HFFc6 (cell line): ENCODE measurements at regions not wholly inside any gene's neighbourhood (a gene's known extent, or its start where the extent isn't known, plus 50 kb on each side); places are given as distances from the start of the nearest gene placed in this dataset.

Source experiments
- DNase-seq: peaks from one replicate; pipeline ENCODE4 v3.0.0-alpha.2; 2018
- H3K27ac Mint-ChIP-seq: 2 replicates; pipeline ENCODE4 v1.8.0; 2020; ENCODE audit warnings: mild to moderate bottlenecking, mixed read lengths
- H3K27me3 Mint-ChIP-seq: 2 replicates; pipeline ENCODE4 v1.8.0; 2021; ENCODE audit warnings: mild to moderate bottlenecking, moderate library complexity, mixed read lengths; ENCODE audit not compliant: insufficient read depth
- H3K36me3 Mint-ChIP-seq: 2 replicates; pipeline ENCODE4 v1.8.0; 2021; ENCODE audit warnings: low read depth, mixed read lengths
- H3K4me1 Mint-ChIP-seq: 2 replicates; pipeline ENCODE4 v1.8.0; 2020; ENCODE audit warnings: low read depth, mixed read lengths
- H3K4me3 Mint-ChIP-seq: 2 replicates; pipeline ENCODE4 v1.8.0; 2020; ENCODE audit warnings: mild to moderate bottlenecking, moderate library complexity, mixed read lengths
- H3K9me3 Mint-ChIP-seq: 2 replicates; pipeline ENCODE4 v1.8.0; 2020; ENCODE audit warnings: mild to moderate bottlenecking, mixed read lengths
- TF ChIP-seq, protein P1 (sequence below): fragments of 200-600 bp; sonication (generic); IDR thresholded peaks from 2 replicates; pipeline ENCODE4 v1.5.0; 2021; ENCODE audit warnings: antibody characterized with exemption, mild to moderate bottlenecking

DNA sequence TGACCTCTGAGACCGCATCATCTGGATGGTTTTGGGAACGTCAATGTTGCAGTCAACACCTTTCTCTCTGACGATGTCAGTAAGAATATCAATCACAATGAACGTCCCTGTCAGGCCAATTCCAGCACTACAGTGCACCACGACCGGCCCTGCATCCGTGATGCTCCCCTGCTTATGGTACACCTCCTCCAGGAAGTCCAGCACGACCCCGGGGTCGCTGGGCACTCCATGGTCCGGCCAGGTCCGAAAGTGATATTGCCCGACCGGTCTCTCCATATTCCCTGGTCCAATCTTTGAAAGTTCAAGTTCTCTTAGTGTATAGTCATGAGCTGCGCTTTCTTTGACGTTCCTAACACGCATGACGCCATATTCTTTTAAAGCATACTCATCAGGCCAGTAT, 203.6 kb upstream of the PRDM9 start:
- no peak for DNase-seq
- TF ChIP-seq, protein P1, sequence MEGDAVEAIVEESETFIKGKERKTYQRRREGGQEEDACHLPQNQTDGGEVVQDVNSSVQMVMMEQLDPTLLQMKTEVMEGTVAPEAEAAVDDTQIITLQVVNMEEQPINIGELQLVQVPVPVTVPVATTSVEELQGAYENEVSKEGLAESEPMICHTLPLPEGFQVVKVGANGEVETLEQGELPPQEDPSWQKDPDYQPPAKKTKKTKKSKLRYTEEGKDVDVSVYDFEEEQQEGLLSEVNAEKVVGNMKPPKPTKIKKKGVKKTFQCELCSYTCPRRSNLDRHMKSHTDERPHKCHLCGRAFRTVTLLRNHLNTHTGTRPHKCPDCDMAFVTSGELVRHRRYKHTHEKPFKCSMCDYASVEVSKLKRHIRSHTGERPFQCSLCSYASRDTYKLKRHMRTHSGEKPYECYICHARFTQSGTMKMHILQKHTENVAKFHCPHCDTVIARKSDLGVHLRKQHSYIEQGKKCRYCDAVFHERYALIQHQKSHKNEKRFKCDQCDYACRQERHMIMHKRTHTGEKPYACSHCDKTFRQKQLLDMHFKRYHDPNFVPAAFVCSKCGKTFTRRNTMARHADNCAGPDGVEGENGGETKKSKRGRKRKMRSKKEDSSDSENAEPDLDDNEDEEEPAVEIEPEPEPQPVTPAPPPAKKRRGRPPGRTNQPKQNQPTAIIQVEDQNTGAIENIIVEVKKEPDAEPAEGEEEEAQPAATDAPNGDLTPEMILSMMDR = no peak
- no peaks in the 10 kb centered on the region for H3K4me1 Mint-ChIP-seq
- no peak overlapping the region for H3K27ac Mint-ChIP-seq
- peaks cover 10% of the 10 kb centered on the region; the same call in 1 of the 2 replicates for H3K36me3 Mint-ChIP-seq
- H3K27me3 Mint-ChIP-seq = no peaks in the 10 kb centered on the region; the same call in 1 of the 2 replicates
- peaks cover 51% of the 10 kb centered on the region for H3K9me3 Mint-ChIP-seq
- no peak overlapping the region for H3K4me3 Mint-ChIP-seq

DNA sequence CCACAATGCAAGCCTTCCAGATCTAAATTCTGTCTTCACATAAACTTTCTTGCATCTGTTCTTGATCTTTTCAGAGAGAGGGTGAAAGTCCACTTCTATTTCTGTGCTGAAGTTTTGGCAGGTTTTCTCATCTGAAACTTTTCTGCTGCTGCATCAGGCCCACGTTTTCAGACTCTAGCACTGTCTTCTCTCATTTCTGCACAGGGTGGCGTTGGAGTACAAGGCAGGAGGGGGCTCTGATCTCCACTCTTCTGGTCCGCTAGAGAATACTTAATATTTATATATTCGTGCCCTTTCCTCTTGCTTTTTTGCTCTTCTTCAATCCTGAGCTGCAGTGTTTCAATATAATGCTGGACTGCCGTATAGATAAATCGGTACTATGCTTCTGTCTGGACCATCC, 204.0 kb upstream of the PRDM9 start:
- no peak for DNase-seq
- Mint-ChIP-seq H3K4me3 (no peak overlapping the region), H3K27ac (no peak overlapping the region), H3K27me3 (no peaks in the 10 kb centered on the region; the same call in 1 of the 2 replicates), H3K4me1 (no peaks in the 10 kb centered on the region), H3K9me3 (peaks cover 51% of the 10 kb centered on the region), H3K36me3 (peaks cover 10% of the 10 kb centered on the region; the same call in 1 of the 2 replicates)
- TF ChIP-seq, protein P1 = no peak

- Mint-ChIP-seq H3K27ac (no peak overlapping the region), H3K4me3 (no peak overlapping the region), H3K9me3 (peaks cover 42% of the 10 kb centered on the region), H3K36me3 (peaks cover 10% of the 10 kb centered on the region; the same call in 1 of the 2 replicates), H3K4me1 (no peaks in the 10 kb centered on the region), H3K27me3 (no peaks in the 10 kb centered on the region; the same call in 1 of the 2 replicates)
- no peak for DNase-seq
- TF ChIP-seq, protein P1 = no peak
Observed at GRCh38 chr5:23302438-23302837, 205.0 kb upstream of the PRDM9 start.

DNA sequence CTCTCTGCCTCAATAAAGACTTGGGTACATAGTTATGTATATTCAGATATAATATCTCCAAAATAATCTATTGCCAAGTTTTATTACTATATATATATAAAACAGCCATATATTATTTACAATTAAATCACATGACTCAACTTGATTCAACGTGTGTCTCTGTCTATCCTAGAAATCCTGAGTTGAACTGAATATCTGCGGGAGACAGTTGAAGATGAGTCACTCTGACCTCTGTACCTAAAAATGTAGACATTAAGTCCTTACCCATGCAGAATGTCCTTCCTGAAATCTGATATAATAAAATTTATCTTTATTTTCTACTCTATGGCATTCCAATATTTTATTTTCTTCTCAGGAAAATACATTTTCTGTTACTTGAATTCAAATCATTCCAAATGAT, 218.2 kb upstream of the PRDM9 start:
- TF ChIP-seq, protein P1 = no peak
- DNase-seq = no peak
- Mint-ChIP-seq H3K4me1 (no peaks in the 10 kb centered on the region), H3K36me3 (no peaks in the 10 kb centered on the region), H3K9me3 (peaks cover 26% of the 10 kb centered on the region), H3K4me3 (no peak overlapping the region), H3K27me3 (peaks cover 2% of the 10 kb centered on the region; the same call in 1 of the 2 replicates), H3K27ac (no peak overlapping the region)

DNA sequence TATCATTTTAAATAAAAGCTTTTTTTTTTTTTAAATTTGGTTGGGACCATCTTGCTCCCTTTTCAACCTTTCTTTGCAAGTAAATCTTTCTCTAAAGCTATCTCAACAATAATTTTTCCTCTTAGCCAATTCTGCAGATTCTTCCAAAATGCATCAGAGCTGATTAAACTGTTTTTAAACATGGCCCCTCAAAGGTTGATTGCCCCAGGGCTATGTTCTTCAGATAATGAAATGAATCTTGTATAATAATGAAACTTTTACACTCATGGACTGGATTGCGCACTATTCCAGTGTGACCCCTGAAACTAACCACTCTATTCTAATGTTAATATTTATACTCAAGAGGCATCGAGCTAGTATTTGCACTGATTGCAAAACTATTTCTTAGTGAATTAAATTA, 222.8 kb upstream of the PRDM9 start:
- Mint-ChIP-seq H3K4me3 (no peak overlapping the region), H3K4me1 (no peaks in the 10 kb centered on the region), H3K27ac (no peak overlapping the region), H3K9me3 (peaks cover 11% of the 10 kb centered on the region), H3K27me3 (no peaks in the 10 kb centered on the region), H3K36me3 (no peaks in the 10 kb centered on the region)
- TF ChIP-seq, protein P1 = no peak
- no peak for DNase-seq

GRCh38 chr5:23274171-23274570, 233.2 kb upstream of the PRDM9 start:
- no peak overlapping the region for H3K4me3 Mint-ChIP-seq
- H3K27me3 Mint-ChIP-seq = no peaks in the 10 kb centered on the region

More at GRCh38 chr5:23274171-23274570, 233.2 kb upstream of the PRDM9 start:
- Mint-ChIP-seq H3K4me1 (no peaks in the 10 kb centered on the region), H3K27ac (no peak overlapping the region), H3K9me3 (peaks cover 24% of the 10 kb centered on the region), H3K36me3 (no peaks in the 10 kb centered on the region)
- TF ChIP-seq, protein P1 = no peak
- DNase-seq = no peak
